GM12891 (cell line): ENCODE measurements at regions not wholly inside any gene's neighbourhood (a gene's known extent, or its start where the extent isn't known, plus 50 kb on each side); places are given as distances from the start of the nearest gene placed in this dataset.

Source experiments
- PAX5 ChIP-seq: IDR thresholded peaks from 2 replicates; pipeline ENCODE4 v1.6.1; 2011; ENCODE audit warnings: low read length, moderate library complexity, mild to moderate bottlenecking; ENCODE audit not compliant: insufficient read depth, severe bottlenecking
- POLR2A ChIP-seq: IDR thresholded peaks from 2 replicates; pipeline ENCODE4 v1.6.1; 2011; ENCODE audit warnings: low read depth, low read length, control low read depth
- POLR2AphosphoS5 ChIP-seq: IDR thresholded peaks from 2 replicates; pipeline ENCODE4 v1.6.1; 2011; ENCODE audit warnings: low read depth, low read length, control low read depth
- SPI1 ChIP-seq: IDR thresholded peaks from 2 replicates; pipeline ENCODE4 v1.6.1; 2011; ENCODE audit warnings: low read depth, low read length, control low read depth
- TAF1 ChIP-seq: IDR thresholded peaks from 2 replicates; pipeline ENCODE4 v1.6.1; 2011; ENCODE audit warnings: low read depth, low read length, control low read depth

DNA sequence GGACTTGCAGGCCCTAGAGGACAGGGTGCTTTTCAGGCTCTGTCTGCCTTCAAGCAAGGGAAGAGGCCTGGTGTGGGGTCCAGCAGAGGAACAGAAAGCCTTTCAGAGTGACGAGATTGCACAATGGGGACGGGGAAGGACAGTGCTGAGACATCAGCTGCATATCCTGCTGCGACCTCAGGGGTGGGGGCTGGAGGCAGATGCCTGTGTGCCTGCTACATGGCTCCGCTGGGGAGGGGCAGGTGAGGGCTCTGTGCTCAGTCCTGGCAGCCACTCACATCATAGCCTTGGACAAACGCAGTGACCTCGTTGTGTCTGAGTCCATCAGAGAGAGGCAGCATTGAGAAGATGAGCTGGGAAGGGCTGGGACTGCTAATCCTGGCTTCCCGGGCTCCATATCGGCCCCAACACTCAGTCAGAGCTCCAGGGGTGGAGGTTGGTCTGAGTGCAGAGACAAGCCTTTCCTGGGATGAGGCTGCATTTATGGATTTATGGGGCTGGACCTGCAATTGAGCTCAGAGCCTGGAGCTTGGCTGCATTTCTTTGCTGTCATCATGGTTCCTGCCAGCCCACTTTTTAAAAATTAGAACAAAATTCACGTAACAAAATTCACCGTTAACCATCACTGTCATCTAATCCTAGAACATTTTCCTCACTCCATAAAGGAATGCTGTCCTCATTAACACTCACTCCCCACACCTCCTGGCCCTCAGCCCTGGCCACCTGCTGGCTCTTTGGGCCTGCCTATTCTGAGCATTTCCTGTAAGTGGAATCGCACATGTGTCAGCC lies 196.9 kb upstream of the SLC24A3 start:
- TF ChIP-seq TAF1 (no peak), POLR2AphosphoS5 (no peak), POLR2A (no peak), PAX5 (no peak), SPI1 (no peak)
